Limb (tissue), 2 donors: ENCODE measurements at regions not wholly inside any gene's neighbourhood (a gene's known extent, or its start where the extent isn't known, plus 50 kb on each side); places are given as distances from the start of the nearest gene placed in this dataset.

ENCODE experiments used
- DNase-seq, 2 donors: peaks; one replicate each; pipeline ENCODE4 v3.0.0-alpha.2; 2016; ENCODE audit errors: extremely low spot score in 2 of 2

- no peak for DNase-seq
Observed at GRCh38 chr6:104226790-104227446, 632.8 kb downstream of the HACE1 start.

GRCh38 chr6:104218116-104218515 lies 641.6 kb downstream of the HACE1 start:
- DNase-seq: no peak

GRCh38 chr6:104214901-104215300 lies 644.8 kb downstream of the HACE1 start:
- no peak for DNase-seq

- peak in 1 of 2 donors; percentile 32 for DNase-seq
Observed at GRCh38 chr6:104212977-104213668, 646.6 kb downstream of the HACE1 start.

GRCh38 chr6:104207635-104208034 lies 652.1 kb downstream of the HACE1 start:
- DNase-seq: no peak

GRCh38 chr6:104201557-104201956 lies 658.2 kb downstream of the HACE1 start:
- no peak for DNase-seq

- DNase-seq: no peak
Observed at GRCh38 chr6:104187616-104188015, 672.1 kb downstream of the HACE1 start.

GRCh38 chr6:104186831-104187230 lies 672.9 kb downstream of the HACE1 start:
- DNase-seq: no peak

- DNase-seq: no peak
Observed at GRCh38 chr6:104183816-104184435, 675.8 kb downstream of the HACE1 start.

GRCh38 chr6:104182811-104183210 lies 676.9 kb downstream of the HACE1 start:
- no peak for DNase-seq

- no peak for DNase-seq
Observed at GRCh38 chr6:104173668-104174067, 686.1 kb downstream of the HACE1 start.

- DNase-seq: peak in 1 of 2 donors; percentile 22
Observed at GRCh38 chr6:104170401-104170800, 689.3 kb downstream of the HACE1 start.

GRCh38 chr6:104166055-104166668 lies 693.6 kb downstream of the HACE1 start:
- no peak for DNase-seq

- no peak for DNase-seq
Observed at GRCh38 chr6:104162036-104162669, 697.6 kb downstream of the HACE1 start.

- no peak for DNase-seq
Observed at GRCh38 chr6:104159045-104159618, 700.6 kb downstream of the HACE1 start.

- no peak for DNase-seq
Observed at GRCh38 chr6:104143757-104144156, 716.0 kb downstream of the HACE1 start.

GRCh38 chr6:104134876-104135275 lies 724.8 kb downstream of the HACE1 start:
- DNase-seq: no peak

- no peak for DNase-seq
Observed at GRCh38 chr6:104130343-104130742, 729.4 kb downstream of the HACE1 start.

- no peak for DNase-seq
Observed at GRCh38 chr6:104126315-104127005, 733.3 kb downstream of the HACE1 start.

- DNase-seq: no peak
Observed at GRCh38 chr6:104123227-104123626, 736.5 kb downstream of the HACE1 start.

- DNase-seq: no peak
Observed at GRCh38 chr6:104118274-104118673, 741.4 kb downstream of the HACE1 start.
